Ovary (tissue), 3 donors: ENCODE measurements at regions not wholly inside any gene's neighbourhood (a gene's known extent, or its start where the extent isn't known, plus 50 kb on each side); places are given as distances from the start of the nearest gene placed in this dataset.

Experiments used
- EP300 ChIP-seq: sonication (generic); formaldehyde crosslinking; IDR thresholded peaks from one replicate; pipeline ENCODE4 v1.6.1; 2017; ENCODE audit warnings: antibody characterized with exemption
- TF ChIP-seq, protein P1 (sequence below), 3 donors: fragments of 450-650 bp in 2 of 3; fragments of 200-600 bp in 1 of 3; IDR thresholded peaks; one replicate each; pipeline versions ENCODE4 v1.5.1 to v1.8.0; 2016 to 2022; ENCODE audit warnings: antibody characterized with exemption in 3 of 3, mild to moderate bottlenecking in 1 of 3
- donor health status: DM: no; HTN: no; CAD: no.

GRCh38 chr1:189927641-189928040 is 550.0 kb downstream of the BRINP3 start:
- TF ChIP-seq, protein P1, sequence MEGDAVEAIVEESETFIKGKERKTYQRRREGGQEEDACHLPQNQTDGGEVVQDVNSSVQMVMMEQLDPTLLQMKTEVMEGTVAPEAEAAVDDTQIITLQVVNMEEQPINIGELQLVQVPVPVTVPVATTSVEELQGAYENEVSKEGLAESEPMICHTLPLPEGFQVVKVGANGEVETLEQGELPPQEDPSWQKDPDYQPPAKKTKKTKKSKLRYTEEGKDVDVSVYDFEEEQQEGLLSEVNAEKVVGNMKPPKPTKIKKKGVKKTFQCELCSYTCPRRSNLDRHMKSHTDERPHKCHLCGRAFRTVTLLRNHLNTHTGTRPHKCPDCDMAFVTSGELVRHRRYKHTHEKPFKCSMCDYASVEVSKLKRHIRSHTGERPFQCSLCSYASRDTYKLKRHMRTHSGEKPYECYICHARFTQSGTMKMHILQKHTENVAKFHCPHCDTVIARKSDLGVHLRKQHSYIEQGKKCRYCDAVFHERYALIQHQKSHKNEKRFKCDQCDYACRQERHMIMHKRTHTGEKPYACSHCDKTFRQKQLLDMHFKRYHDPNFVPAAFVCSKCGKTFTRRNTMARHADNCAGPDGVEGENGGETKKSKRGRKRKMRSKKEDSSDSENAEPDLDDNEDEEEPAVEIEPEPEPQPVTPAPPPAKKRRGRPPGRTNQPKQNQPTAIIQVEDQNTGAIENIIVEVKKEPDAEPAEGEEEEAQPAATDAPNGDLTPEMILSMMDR (IDR thresholded peaks at IDR 0.05) = no peak
- TF ChIP-seq EP300 = no peak
